ENCODE measurements at regions not wholly inside any gene's neighbourhood (a gene's known extent, or its start where the extent isn't known, plus 50 kb on each side); places are given as distances from the start of the nearest gene placed in this dataset.

- DNase-seq (ENCODE audit: low read depth) (no peak), FAIRE-seq (no peak)
- Histone ChIP-seq H3K4me1 (ENCODE audit: insufficient read depth, low read length) (no peaks in the 10 kb centered on the region), H4K20me1 (ENCODE audit: insufficient read depth, low read length) (no peaks in the 10 kb centered on the region), H3K27me3 (ENCODE audit: insufficient read depth, low read length) (no peaks in the 10 kb centered on the region), H3K36me3 (ENCODE audit: insufficient read depth, low read length) (no peaks in the 10 kb centered on the region), H2AFZ (ENCODE audit: low read depth, low read length) (no peak overlapping the region), H3K4me2 (ENCODE audit: low read length) (no peak overlapping the region), H3K9ac (ENCODE audit: low read length) (no peak overlapping the region), H3K9me3 (ENCODE audit: insufficient read depth, low read depth, low read length) (no peaks in the 10 kb centered on the region), H3K79me2 (ENCODE audit: insufficient read depth, low read length) (no peaks in the 10 kb centered on the region), H3K27ac (ENCODE audit: low read depth, low read length) (no peak overlapping the region), H3K4me3 (ENCODE audit: insufficient read depth, low read depth, low read length) (no peak overlapping the region)
- H3K4me3 Mint-ChIP-seq (ENCODE audit: unreplicated experiment), result no peak overlapping the region
- no peak overlapping the region for H3K27ac Mint-ChIP-seq (ENCODE audit: unreplicated experiment)
- H3K36me3 Mint-ChIP-seq (ENCODE audit: low read depth, unreplicated experiment), result no peaks in the 10 kb centered on the region
- no peaks in the 10 kb centered on the region for H3K27me3 Mint-ChIP-seq (ENCODE audit: low read depth, unreplicated experiment)
- H3K9me3 Mint-ChIP-seq (ENCODE audit: unreplicated experiment), result no peaks in the 10 kb centered on the region
- TF ChIP-seq CTCF (IDR thresholded peaks at IDR 0.05; ENCODE audit: insufficient read depth, low read depth, low read length), result no peak
- TF ChIP-seq EZH2 (IDR thresholded peaks at IDR 0.05; ENCODE audit: insufficient read depth, low read length), result no peak
- no peaks in the 10 kb centered on the region for H3K4me1 Mint-ChIP-seq (ENCODE audit: low read depth, unreplicated experiment)
Observed at GRCh38 chr4:180394730-180395129, 1848.5 kb upstream of the TENM3 start.

GRCh38 chr4:180398564-180398963, 1844.6 kb upstream of the TENM3 start:
- DNase-seq (ENCODE audit: low read depth), result no peak
- Histone ChIP-seq H3K27ac (ENCODE audit: low read depth, low read length) (no peak overlapping the region), H3K27me3 (ENCODE audit: insufficient read depth, low read length) (no peaks in the 10 kb centered on the region), H3K36me3 (ENCODE audit: insufficient read depth, low read length) (no peaks in the 10 kb centered on the region), H3K9me3 (ENCODE audit: insufficient read depth, low read depth, low read length) (no peaks in the 10 kb centered on the region), H2AFZ (ENCODE audit: low read depth, low read length) (no peak overlapping the region), H3K4me3 (ENCODE audit: insufficient read depth, low read depth, low read length) (no peak overlapping the region), H3K4me2 (ENCODE audit: low read length) (no peak overlapping the region), H3K4me1 (ENCODE audit: insufficient read depth, low read length) (no peaks in the 10 kb centered on the region), H4K20me1 (ENCODE audit: insufficient read depth, low read length) (no peaks in the 10 kb centered on the region), H3K9ac (ENCODE audit: low read length) (no peak overlapping the region), H3K79me2 (ENCODE audit: insufficient read depth, low read length) (no peaks in the 10 kb centered on the region)
- peaks cover 2% of the 10 kb centered on the region for H3K9me3 Mint-ChIP-seq (ENCODE audit: unreplicated experiment)
- H3K36me3 Mint-ChIP-seq (ENCODE audit: low read depth, unreplicated experiment), result no peaks in the 10 kb centered on the region
- peaks cover 2% of the 10 kb centered on the region for H3K27me3 Mint-ChIP-seq (ENCODE audit: low read depth, unreplicated experiment)
- H3K4me3 Mint-ChIP-seq (ENCODE audit: unreplicated experiment), result no peak overlapping the region
- TF ChIP-seq CTCF (IDR thresholded peaks at IDR 0.05; ENCODE audit: insufficient read depth, low read depth, low read length) (no peak), EZH2 (IDR thresholded peaks at IDR 0.05; ENCODE audit: insufficient read depth, low read length) (no peak)
- H3K4me1 Mint-ChIP-seq (ENCODE audit: low read depth, unreplicated experiment), result no peaks in the 10 kb centered on the region
- FAIRE-seq, result no peak
- no peak overlapping the region for H3K27ac Mint-ChIP-seq (ENCODE audit: unreplicated experiment)

- no peak for DNase-seq (ENCODE audit: low read depth)
- no peaks in the 10 kb centered on the region for H3K4me1 ChIP-seq (ENCODE audit: insufficient read depth, low read length)
- Mint-ChIP-seq H3K4me1 (ENCODE audit: low read depth, unreplicated experiment) (no peaks in the 10 kb centered on the region), H3K27me3 (ENCODE audit: low read depth, unreplicated experiment) (peaks cover under 1% of the 10 kb centered on the region), H3K4me3 (ENCODE audit: unreplicated experiment) (no peak overlapping the region), H3K36me3 (ENCODE audit: low read depth, unreplicated experiment) (no peaks in the 10 kb centered on the region), H3K27ac (ENCODE audit: unreplicated experiment) (no peak overlapping the region), H3K9me3 (ENCODE audit: unreplicated experiment) (peaks cover 5% of the 10 kb centered on the region)
- no peaks in the 10 kb centered on the region for H3K27me3 ChIP-seq (ENCODE audit: insufficient read depth, low read length)
- no peak overlapping the region for H3K9ac ChIP-seq (ENCODE audit: low read length)
- H3K4me3 ChIP-seq (ENCODE audit: insufficient read depth, low read depth, low read length), result no peak overlapping the region
- no peak overlapping the region for H3K4me2 ChIP-seq (ENCODE audit: low read length)
- H4K20me1 ChIP-seq (ENCODE audit: insufficient read depth, low read length), result no peaks in the 10 kb centered on the region
- no peak overlapping the region for H3K27ac ChIP-seq (ENCODE audit: low read depth, low read length)
- no peaks in the 10 kb centered on the region for H3K36me3 ChIP-seq (ENCODE audit: insufficient read depth, low read length)
- no peak overlapping the region for H2AFZ ChIP-seq (ENCODE audit: low read depth, low read length)
- H3K9me3 ChIP-seq (ENCODE audit: insufficient read depth, low read depth, low read length), result no peaks in the 10 kb centered on the region
- TF ChIP-seq CTCF (IDR thresholded peaks at IDR 0.05; ENCODE audit: insufficient read depth, low read depth, low read length) (no peak), EZH2 (IDR thresholded peaks at IDR 0.05; ENCODE audit: insufficient read depth, low read length) (no peak)
- FAIRE-seq, result no peak
- H3K79me2 ChIP-seq (ENCODE audit: insufficient read depth, low read length), result no peaks in the 10 kb centered on the region
Observed at GRCh38 chr4:180407275-180407885, 1835.8 kb upstream of the TENM3 start.
